DND-41 (cell line): ENCODE measurements at regions not wholly inside any gene's neighbourhood (a gene's known extent, or its start where the extent isn't known, plus 50 kb on each side); places are given as distances from the start of the nearest gene placed in this dataset.

ENCODE experiments used
- ATAC-seq: fragments of 200-7000 bp; cut with Tn5 transposase; 3 replicates; pipeline ENCODE4 v1.9.1; 2021; ENCODE audit warnings: low read depth; ENCODE audit not compliant: insufficient read depth
- DNase-seq: peaks from one replicate; pipeline ENCODE4 v3.0.0-alpha.2; 2020
- H2AFZ ChIP-seq: 2 replicates; pipeline ENCODE4 v1.6.0; 2012; ENCODE audit warnings: low read depth, low read length
- H3K27ac ChIP-seq: 2 replicates; pipeline ENCODE4 v1.5.1; 2012; ENCODE audit warnings: low read length, inconsistent platforms
- H3K27me3 ChIP-seq: fragments of 200-600 bp; sonication (generic); 2 replicates; pipeline ENCODE4 v1.6.0; 2012; ENCODE audit warnings: low read length, mild to moderate bottlenecking, inconsistent platforms; ENCODE audit not compliant: insufficient read depth, poor library complexity
- H3K36me3 ChIP-seq: 2 replicates; pipeline ENCODE4 v1.5.1; 2012; ENCODE audit warnings: low read length, inconsistent platforms; ENCODE audit not compliant: insufficient read depth
- H3K4me1 ChIP-seq: 2 replicates; pipeline ENCODE4 v1.5.1; 2012; ENCODE audit warnings: mild to moderate bottlenecking, low read length; ENCODE audit not compliant: insufficient read depth
- H3K4me2 ChIP-seq: 2 replicates; pipeline ENCODE4 v1.6.0; 2012; ENCODE audit warnings: mild to moderate bottlenecking, moderate library complexity, low read length, inconsistent platforms; ENCODE audit not compliant: insufficient read depth
- H3K4me3 ChIP-seq, 2 experiments: fragments of 200-600 bp in 1 of 2; shearing (Covaris generic) in 1 of 2; 2 replicates each; pipeline ENCODE4 v1.5.1; 2012 to 2016; ENCODE audit warnings: inconsistent platforms in 2 of 2, low read length in 2 of 2, mild to moderate bottlenecking in 2 of 2, low read depth in 1 of 2, moderate library complexity in 1 of 2
- H3K79me2 ChIP-seq: 2 replicates; pipeline ENCODE4 v1.6.0; 2012; ENCODE audit warnings: low read length, inconsistent platforms; ENCODE audit not compliant: insufficient read depth
- H3K9ac ChIP-seq: 2 replicates; pipeline ENCODE4 v1.6.0; 2012; ENCODE audit warnings: low read depth, mild to moderate bottlenecking, inconsistent platforms, low read length, moderate library complexity
- H3K9me3 ChIP-seq: 2 replicates; pipeline ENCODE4 v1.5.1; 2012; ENCODE audit warnings: low read length, moderate library complexity, mild to moderate bottlenecking, inconsistent platforms; ENCODE audit not compliant: insufficient read depth, severe bottlenecking
- H4K20me1 ChIP-seq: 2 replicates; pipeline ENCODE4 v1.6.0; 2012; ENCODE audit warnings: low read length; ENCODE audit not compliant: insufficient read depth
- CTCF ChIP-seq: IDR thresholded peaks from 2 replicates; pipeline ENCODE4 v1.5.1; 2012; ENCODE audit warnings: borderline replicate concordance, low read length, moderate library complexity, mild to moderate bottlenecking; ENCODE audit not compliant: poor library complexity, severe bottlenecking; ENCODE audit errors: extremely low read depth
- EZH2 ChIP-seq: IDR thresholded peaks from 3 replicates; pipeline ENCODE4 v1.6.1; 2012; ENCODE audit warnings: borderline replicate concordance, low read depth, mild to moderate bottlenecking, moderate library complexity, low read length, inconsistent platforms; ENCODE audit not compliant: severe bottlenecking

GRCh38 chr9:30758726-30759446 is 1625.6 kb upstream of the ACO1 start:
- DNase-seq (no peak), ATAC-seq (no peak)
- Histone ChIP-seq H3K9me3 (no peaks in the 10 kb centered on the region), H2AFZ (no peak overlapping the region), H3K79me2 (no peaks in the 10 kb centered on the region), H3K27ac (no peak overlapping the region), H3K4me3 (no peak overlapping the region), H3K36me3 (no peaks in the 10 kb centered on the region), H4K20me1 (no peaks in the 10 kb centered on the region), H3K9ac (no peak overlapping the region), H3K27me3 (no peaks in the 10 kb centered on the region), H3K4me1 (no peaks in the 10 kb centered on the region), H3K4me2 (no peak overlapping the region)
- TF ChIP-seq EZH2 (no peak), CTCF (no peak)

- no peak for TF ChIP-seq EZH2
- no peak overlapping the region for H3K4me3 ChIP-seq
- no peaks in the 10 kb centered on the region for H3K4me1 ChIP-seq
- H3K27ac ChIP-seq: no peak overlapping the region
- H3K9ac ChIP-seq: no peak overlapping the region
- DNase-seq: no peak
- no peak for ATAC-seq
- no peaks in the 10 kb centered on the region for H4K20me1 ChIP-seq
- H3K27me3 ChIP-seq: no peaks in the 10 kb centered on the region
- no peak overlapping the region for H3K4me2 ChIP-seq
- H2AFZ ChIP-seq: no peak overlapping the region
- no peaks in the 10 kb centered on the region for H3K79me2 ChIP-seq
- no peaks in the 10 kb centered on the region for H3K36me3 ChIP-seq
- no peaks in the 10 kb centered on the region for H3K9me3 ChIP-seq
These were observed 1619.1 kb upstream of the ACO1 start for GRCh38 chr9:30765318-30765717.

- Histone ChIP-seq H3K9me3 (no peaks in the 10 kb centered on the region), H3K4me3 (no peak overlapping the region), H4K20me1 (no peaks in the 10 kb centered on the region), H3K79me2 (no peaks in the 10 kb centered on the region), H2AFZ (no peak overlapping the region), H3K36me3 (no peaks in the 10 kb centered on the region), H3K27ac (no peak overlapping the region), H3K4me2 (no peak overlapping the region), H3K9ac (no peak overlapping the region), H3K27me3 (no peaks in the 10 kb centered on the region), H3K4me1 (no peaks in the 10 kb centered on the region)
- no peak for ATAC-seq
- TF ChIP-seq CTCF (no peak), EZH2 (no peak)
- DNase-seq: no peak
These were observed 1613.2 kb upstream of the ACO1 start for GRCh38 chr9:30771163-30771708.

GRCh38 chr9:30771760-30772159 is 1612.7 kb upstream of the ACO1 start:
- DNase-seq (no peak), ATAC-seq (no peak)
- no peaks in the 10 kb centered on the region for H4K20me1 ChIP-seq
- no peak overlapping the region for H3K4me2 ChIP-seq
- H3K4me3 ChIP-seq: no peak overlapping the region
- no peaks in the 10 kb centered on the region for H3K36me3 ChIP-seq
- H3K9me3 ChIP-seq: no peaks in the 10 kb centered on the region
- H3K27ac ChIP-seq: no peak overlapping the region
- TF ChIP-seq CTCF (no peak), EZH2 (no peak)
- no peaks in the 10 kb centered on the region for H3K79me2 ChIP-seq
- no peaks in the 10 kb centered on the region for H3K4me1 ChIP-seq
- H2AFZ ChIP-seq: no peak overlapping the region
- H3K9ac ChIP-seq: no peak overlapping the region
- no peaks in the 10 kb centered on the region for H3K27me3 ChIP-seq
